Endothelial cell (in vitro differentiated cells): ENCODE measurements at regions not wholly inside any gene's neighbourhood (a gene's known extent, or its start where the extent isn't known, plus 50 kb on each side); places are given as distances from the start of the nearest gene placed in this dataset.

ENCODE experiments used
- DNase-seq: peaks from one replicate; pipeline ENCODE4 v3.0.0; 2021; ENCODE audit warnings: low spot score
- H3K27ac Mint-ChIP-seq: one replicate; pipeline ENCODE4 v1.8.0; 2021; ENCODE audit warnings: mixed read lengths, inconsistent platforms; ENCODE audit not compliant: unreplicated experiment
- H3K27me3 Mint-ChIP-seq: one replicate; pipeline ENCODE4 v1.8.0; 2021; ENCODE audit warnings: mild to moderate bottlenecking, moderate library complexity, mixed read lengths, inconsistent platforms; ENCODE audit not compliant: unreplicated experiment
- H3K36me3 Mint-ChIP-seq: one replicate; pipeline ENCODE4 v1.8.0; 2021; ENCODE audit warnings: mild to moderate bottlenecking, low read depth, mixed read lengths, inconsistent platforms; ENCODE audit not compliant: unreplicated experiment
- H3K4me1 Mint-ChIP-seq: one replicate; pipeline ENCODE4 v1.8.0; 2021; ENCODE audit warnings: mild to moderate bottlenecking, mixed read lengths, inconsistent platforms; ENCODE audit not compliant: unreplicated experiment
- H3K4me3 Mint-ChIP-seq: one replicate; pipeline ENCODE4 v1.8.0; 2021; ENCODE audit warnings: mild to moderate bottlenecking, mixed read lengths, inconsistent platforms; ENCODE audit not compliant: unreplicated experiment
- H3K9me3 Mint-ChIP-seq: one replicate; pipeline ENCODE4 v1.8.0; 2021; ENCODE audit warnings: mixed read lengths, inconsistent platforms; ENCODE audit not compliant: unreplicated experiment
- CTCF ChIP-seq: fragments of 200-600 bp; sonication (generic); IDR thresholded peaks from one replicate; pipeline ENCODE4 v1.5.0; 2021; ENCODE audit warnings: antibody characterized with exemption; ENCODE audit not compliant: unreplicated experiment

- Mint-ChIP-seq H3K36me3 (no peaks in the 10 kb centered on the region), H3K4me3 (no peak overlapping the region), H3K27me3 (peaks cover 7% of the 10 kb centered on the region), H3K9me3 (no peaks in the 10 kb centered on the region), H3K4me1 (no peaks in the 10 kb centered on the region), H3K27ac (no peak overlapping the region)
- no peak for DNase-seq
- no peak for TF ChIP-seq CTCF
Measured at GRCh38 chr22:48138427-48138826, 1376.0 kb downstream of the TBC1D22A start.

- TF ChIP-seq CTCF = no peak
- H3K9me3 Mint-ChIP-seq = no peaks in the 10 kb centered on the region
- no peak for DNase-seq
- H3K36me3 Mint-ChIP-seq = no peaks in the 10 kb centered on the region
- H3K4me3 Mint-ChIP-seq = no peak overlapping the region
- H3K27ac Mint-ChIP-seq = no peak overlapping the region
- H3K4me1 Mint-ChIP-seq = no peaks in the 10 kb centered on the region
- H3K27me3 Mint-ChIP-seq = peaks cover 7% of the 10 kb centered on the region
Measured at GRCh38 chr22:48137640-48138039, 1375.2 kb downstream of the TBC1D22A start.

- Mint-ChIP-seq H3K27me3 (peaks cover 7% of the 10 kb centered on the region), H3K9me3 (no peaks in the 10 kb centered on the region), H3K36me3 (no peaks in the 10 kb centered on the region), H3K4me1 (no peaks in the 10 kb centered on the region), H3K4me3 (no peak overlapping the region), H3K27ac (no peak overlapping the region)
- TF ChIP-seq CTCF = no peak
- no peak for DNase-seq
Measured at GRCh38 chr22:48135592-48135991, 1373.1 kb downstream of the TBC1D22A start.

GRCh38 chr22:48125416-48125815 is 1363.0 kb downstream of the TBC1D22A start:
- Mint-ChIP-seq H3K4me1 (no peaks in the 10 kb centered on the region), H3K36me3 (no peaks in the 10 kb centered on the region), H3K4me3 (no peak overlapping the region), H3K27ac (no peak overlapping the region), H3K9me3 (no peaks in the 10 kb centered on the region), H3K27me3 (no peaks in the 10 kb centered on the region)
- no peak for TF ChIP-seq CTCF
- DNase-seq = no peak

GRCh38 chr22:48121984-48122383 is 1359.5 kb downstream of the TBC1D22A start:
- Mint-ChIP-seq H3K27ac (no peak overlapping the region), H3K4me3 (no peak overlapping the region), H3K9me3 (no peaks in the 10 kb centered on the region), H3K4me1 (no peaks in the 10 kb centered on the region), H3K36me3 (no peaks in the 10 kb centered on the region), H3K27me3 (peaks cover 3% of the 10 kb centered on the region)
- no peak for TF ChIP-seq CTCF
- no peak for DNase-seq
